ENCODE measurements at regions not wholly inside any gene's neighbourhood (a gene's known extent, or its start where the extent isn't known, plus 50 kb on each side); places are given as distances from the start of the nearest gene placed in this dataset.

DNA sequence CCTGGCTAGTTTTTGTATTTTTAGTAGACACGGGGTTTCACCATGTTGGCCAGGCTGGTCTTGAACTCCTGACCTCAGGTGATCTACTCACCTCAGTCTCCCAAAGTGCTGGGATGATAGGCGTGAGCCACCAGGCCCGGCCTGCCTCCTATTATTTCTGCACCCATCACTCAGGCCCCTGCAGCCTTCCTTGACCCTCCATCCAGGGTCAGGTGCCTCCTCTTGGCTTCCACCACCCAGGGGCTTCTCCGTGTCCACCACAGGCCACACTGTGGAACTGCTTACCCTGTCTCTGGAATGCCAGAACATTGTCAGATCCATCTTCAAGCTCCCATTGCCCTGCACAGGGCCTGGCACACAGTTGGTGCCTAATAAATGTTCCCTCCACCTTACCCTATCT lies 75.4 kb upstream of the RTL6 start:
- TF ChIP-seq CTCF (IDR thresholded peaks at IDR 0.05) (no peak), POLR2AphosphoS5 (IDR thresholded peaks at IDR 0.05; ENCODE audit: insufficient read depth in 1 of 2, low read depth in 1 of 2) (no peak), POLR2A (IDR thresholded peaks at IDR 0.05) (no peak)
